Mucosa of rectum (tissue), 2 donors: ENCODE measurements at regions not wholly inside any gene's neighbourhood (a gene's known extent, or its start where the extent isn't known, plus 50 kb on each side); places are given as distances from the start of the nearest gene placed in this dataset.

Source experiments
- H3K27ac ChIP-seq, 2 donors: one replicate each; pipeline ENCODE4 v1.7.0; 2013; ENCODE audit warnings: inconsistent platforms in 2 of 2, low read depth in 2 of 2, low read length in 2 of 2
- H3K27me3 ChIP-seq, 2 donors: one replicate each; pipeline ENCODE4 v1.7.0; 2013; ENCODE audit warnings: low read length in 2 of 2; ENCODE audit not compliant: control insufficient read depth in 2 of 2, insufficient read depth in 2 of 2
- H3K36me3 ChIP-seq, 2 donors: one replicate each; pipeline ENCODE4 v1.7.0; 2013; ENCODE audit warnings: low read length in 2 of 2; ENCODE audit not compliant: control insufficient read depth in 2 of 2, insufficient read depth in 2 of 2
- H3K4me1 ChIP-seq, 2 donors: one replicate each; pipeline ENCODE4 v1.7.0; 2013; ENCODE audit warnings: low read length in 2 of 2, mild to moderate bottlenecking in 1 of 2; ENCODE audit not compliant: control insufficient read depth in 2 of 2, insufficient read depth in 2 of 2
- H3K4me3 ChIP-seq, 2 donors: one replicate each; pipeline ENCODE4 v1.7.0; 2013; ENCODE audit warnings: low read length in 2 of 2
- H3K9ac ChIP-seq, 2 donors: one replicate each; pipeline ENCODE4 v1.7.0; 2013; ENCODE audit warnings: low read length in 2 of 2, low read depth in 1 of 2, mild to moderate bottlenecking in 1 of 2
- H3K9me3 ChIP-seq, 2 donors: one replicate each; pipeline ENCODE4 v1.7.0; 2013; ENCODE audit warnings: low read length in 2 of 2; ENCODE audit not compliant: control insufficient read depth in 2 of 2
- donor health status: healthy.
- donor health status: Normal muscosa, but diverticular disease.

DNA sequence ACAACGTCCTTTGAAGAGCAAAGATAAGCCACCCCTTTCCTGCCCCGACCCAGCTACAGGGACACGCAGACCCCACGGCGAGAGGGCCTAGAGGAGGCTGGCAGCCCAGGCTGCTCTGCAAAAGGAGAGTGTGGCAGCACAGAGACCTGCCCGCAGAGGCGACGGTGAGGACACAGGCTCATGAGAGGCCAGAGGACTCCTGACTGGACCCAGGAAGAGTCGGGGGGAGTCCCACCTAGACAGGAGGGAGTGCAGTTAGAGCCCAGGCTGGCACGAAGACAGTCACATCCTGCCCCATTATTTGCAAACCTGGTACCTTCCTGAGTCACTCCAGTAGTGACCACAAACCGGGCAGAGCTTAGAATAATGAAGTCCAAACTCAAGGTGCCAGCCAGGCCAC, 227.7 kb upstream of the CDH4 start:
- Histone ChIP-seq H3K27ac (no peak overlapping the region), H3K9ac (no peak overlapping the region), H3K27me3 (no peaks in the 10 kb centered on the region), H3K9me3 (peaks cover under 1% of the 10 kb centered on the region in 2 donors), H3K36me3 (no peaks in the 10 kb centered on the region), H3K4me3 (no peak overlapping the region), H3K4me1 (no peaks in the 10 kb centered on the region)

GRCh38 chr20:61025536-61025935, 226.5 kb upstream of the CDH4 start:
- no peaks in the 10 kb centered on the region for H3K27me3 ChIP-seq
- no peaks in the 10 kb centered on the region for H3K4me1 ChIP-seq
- H3K36me3 ChIP-seq = no peaks in the 10 kb centered on the region

DNA sequence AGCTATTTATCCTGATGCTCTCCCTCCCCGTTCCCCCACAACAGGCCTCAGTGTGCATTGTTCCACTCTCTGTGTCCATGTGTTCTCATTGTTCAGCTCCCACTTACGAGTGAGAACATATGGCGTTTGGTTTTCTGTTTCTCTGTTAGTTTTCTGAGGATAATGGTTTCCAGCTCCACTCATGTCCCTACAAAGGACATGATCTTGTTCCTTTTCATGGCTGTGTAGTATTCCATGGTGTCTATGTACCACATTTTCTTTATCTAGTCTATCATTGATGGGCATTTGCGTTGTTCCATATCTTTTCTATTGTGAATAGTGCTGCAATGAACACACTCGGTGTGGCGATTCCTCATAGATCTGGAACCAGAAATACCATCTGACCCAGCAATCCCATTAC, 225.9 kb upstream of the CDH4 start:
- Histone ChIP-seq H3K27me3 (no peaks in the 10 kb centered on the region), H3K4me1 (no peaks in the 10 kb centered on the region), H3K9me3 (no peaks in the 10 kb centered on the region)

More at GRCh38 chr20:61025536-61025935, 226.5 kb upstream of the CDH4 start:
- H3K27ac ChIP-seq = no peak overlapping the region
- H3K9me3 ChIP-seq = no peaks in the 10 kb centered on the region
- H3K9ac ChIP-seq = no peak overlapping the region
- no peak overlapping the region for H3K4me3 ChIP-seq

DNA sequence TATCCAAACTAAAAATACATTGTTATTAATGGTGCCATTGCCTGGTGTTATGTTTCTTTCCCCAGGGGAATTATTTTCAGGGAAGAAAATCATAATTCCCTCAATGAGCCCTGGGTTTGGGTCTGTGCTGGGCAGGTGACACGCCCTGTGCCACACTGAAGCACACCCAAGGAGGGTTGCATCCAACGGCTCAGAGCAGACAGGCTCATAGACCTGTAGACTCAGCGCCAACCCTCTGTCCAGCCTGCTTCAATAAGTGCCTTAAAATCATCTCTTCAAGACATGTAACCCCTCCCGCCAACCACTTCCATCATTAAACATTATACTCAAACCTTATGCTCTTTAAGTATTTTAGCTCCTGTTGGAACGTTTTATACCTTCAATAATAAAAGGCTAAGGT, 225.3 kb upstream of the CDH4 start:
- Histone ChIP-seq H3K27me3 (no peaks in the 10 kb centered on the region), H3K9ac (no peak overlapping the region), H3K4me1 (no peaks in the 10 kb centered on the region), H3K27ac (no peak overlapping the region), H3K4me3 (no peak overlapping the region), H3K9me3 (no peaks in the 10 kb centered on the region), H3K36me3 (no peaks in the 10 kb centered on the region)

More for the DNA sequence above, 225.9 kb upstream of the CDH4 start:
- no peak overlapping the region for H3K4me3 ChIP-seq
- H3K9ac ChIP-seq = no peak overlapping the region
- H3K27ac ChIP-seq = no peak overlapping the region
- H3K36me3 ChIP-seq = no peaks in the 10 kb centered on the region

- Histone ChIP-seq H3K36me3 (no peaks in the 10 kb centered on the region), H3K4me3 (no peak overlapping the region), H3K27me3 (no peaks in the 10 kb centered on the region), H3K9ac (no peak overlapping the region), H3K9me3 (no peaks in the 10 kb centered on the region), H3K27ac (no peak overlapping the region), H3K4me1 (no peaks in the 10 kb centered on the region)
These were observed 224.8 kb upstream of the CDH4 start for GRCh38 chr20:61027218-61027617.

GRCh38 chr20:61030130-61030529, 221.9 kb upstream of the CDH4 start:
- Histone ChIP-seq H3K27me3 (no peaks in the 10 kb centered on the region), H3K4me1 (no peaks in the 10 kb centered on the region), H3K36me3 (no peaks in the 10 kb centered on the region), H3K4me3 (no peak overlapping the region), H3K9ac (no peak overlapping the region), H3K9me3 (no peaks in the 10 kb centered on the region), H3K27ac (no peak overlapping the region)

- Histone ChIP-seq H3K9ac (no peak overlapping the region), H3K27ac (no peak overlapping the region), H3K36me3 (no peaks in the 10 kb centered on the region), H3K4me1 (no peaks in the 10 kb centered on the region), H3K4me3 (no peak overlapping the region), H3K27me3 (no peaks in the 10 kb centered on the region), H3K9me3 (no peaks in the 10 kb centered on the region)
These were observed 220.8 kb upstream of the CDH4 start for GRCh38 chr20:61031101-61031830.

DNA sequence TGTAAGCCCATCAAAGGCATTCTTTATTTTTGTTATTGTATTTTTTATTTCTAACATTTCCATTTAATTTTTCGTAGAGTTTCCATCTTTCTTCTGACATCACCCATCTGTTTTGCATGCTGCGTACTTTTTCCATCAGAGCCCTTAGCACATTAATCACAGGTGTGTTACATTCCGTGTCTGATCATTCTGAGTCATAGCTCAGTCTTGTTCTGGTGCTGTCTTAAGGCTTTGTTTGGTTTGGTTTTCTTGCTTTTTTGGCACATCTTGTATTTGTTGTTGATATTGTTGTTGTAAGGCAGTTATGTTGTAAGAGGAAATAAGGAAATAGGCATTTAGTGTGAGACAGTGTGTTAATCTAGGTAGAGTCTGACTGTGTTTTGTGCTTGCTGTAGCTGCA, 214.6 kb upstream of the CDH4 start:
- H3K4me1 ChIP-seq = no peaks in the 10 kb centered on the region
- peaks cover 0 to 6% of the 10 kb centered on the region in 2 donors for H3K9me3 ChIP-seq
- no peaks in the 10 kb centered on the region for H3K36me3 ChIP-seq

GRCh38 chr20:61041481-61041880, 210.6 kb upstream of the CDH4 start:
- H3K36me3 ChIP-seq = no peaks in the 10 kb centered on the region
- H3K27me3 ChIP-seq = no peaks in the 10 kb centered on the region
- H3K9me3 ChIP-seq = peaks cover 0 to 6% of the 10 kb centered on the region in 2 donors
- H3K4me3 ChIP-seq = no peak overlapping the region
- H3K27ac ChIP-seq = no peak overlapping the region
- no peak overlapping the region for H3K9ac ChIP-seq
- no peaks in the 10 kb centered on the region for H3K4me1 ChIP-seq

More for the DNA sequence above, 214.6 kb upstream of the CDH4 start:
- Histone ChIP-seq H3K27me3 (no peaks in the 10 kb centered on the region), H3K27ac (no peak overlapping the region), H3K4me3 (no peak overlapping the region), H3K9ac (no peak overlapping the region)

GRCh38 chr20:61042506-61043385, 209.3 kb upstream of the CDH4 start:
- H3K9me3 ChIP-seq = peaks cover 0 to 6% of the 10 kb centered on the region in 2 donors
- no peak overlapping the region for H3K9ac ChIP-seq
- H3K36me3 ChIP-seq = no peaks in the 10 kb centered on the region
- H3K27me3 ChIP-seq = no peaks in the 10 kb centered on the region
- no peak overlapping the region for H3K4me3 ChIP-seq
- H3K4me1 ChIP-seq = no peaks in the 10 kb centered on the region
- H3K27ac ChIP-seq = no peak overlapping the region
